ENCODE measurements at regions not wholly inside any gene's neighbourhood (a gene's known extent, or its start where the extent isn't known, plus 50 kb on each side); places are given as distances from the start of the nearest gene placed in this dataset.

- no peak for TF ChIP-seq EZH2 (IDR thresholded peaks at IDR 0.05; ENCODE audit: borderline replicate concordance, low read depth, low read length, poor library complexity, severe bottlenecking)
- no peak for TF ChIP-seq CTCF (conservative IDR thresholded peaks at IDR 0.05; ENCODE audit: low read depth, low read length)
These were observed 267.8 kb upstream of the LRRN1 start for GRCh38 chr3:3531476-3531875.

Data from A673 (cell line).